H1 (cell line): ENCODE measurements at regions not wholly inside any gene's neighbourhood (a gene's known extent, or its start where the extent isn't known, plus 50 kb on each side); places are given as distances from the start of the nearest gene placed in this dataset.

Experiments used
- CTCF ChIA-PET: fragments of 300-600 bp; sonication (Branson Sonifier 250); formaldehyde crosslinking; loops from one replicate; lab custom pipeline; 2021; ENCODE audit not compliant: partially characterized antibody; lab: Charles Lee
- POLR2A ChIA-PET: fragments of 300-600 bp; sonication (Branson Sonifier 250); formaldehyde crosslinking; loops from one replicate; lab custom pipeline; 2021; ENCODE audit warnings: inconsistent platforms; ENCODE audit not compliant: partially characterized antibody; lab: Charles Lee
- DNase-seq, 2 experiments: peaks; one replicate each; pipeline versions ENCODE4 v3.0.0 to v3.0.0-alpha.2; 2010 to 2022; ENCODE audit warnings: low spot score in 2 of 2, low read depth in 1 of 2, mixed read lengths in 1 of 2
- FAIRE-seq: peaks from 2 replicates; lab custom pipeline; 2011; peaks lifted over from hg19 to GRCh38; lab: Jason Lieb, UNC
- H2AFZ ChIP-seq: 2 replicates; pipeline ENCODE4 v1.8.1; 2012; ENCODE audit warnings: low read length, inconsistent platforms
- H2AK5ac ChIP-seq: 2 replicates; pipeline ENCODE4 v1.6.1; 2013; ENCODE audit warnings: low read depth, low read length
- H2BK120ac ChIP-seq: replicated peaks from 2 replicates; pipeline ENCODE3; 2013; ENCODE audit warnings: low read depth, low read length, inconsistent platforms
- H2BK12ac ChIP-seq: 2 replicates; pipeline ENCODE4 v1.6.1; 2013; ENCODE audit warnings: low read depth, low read length
- H2BK15ac ChIP-seq: 2 replicates; pipeline ENCODE4 v1.6.1; 2013; ENCODE audit warnings: low read length
- H2BK20ac ChIP-seq: 2 replicates; pipeline ENCODE4 v1.6.1; 2013; ENCODE audit warnings: low read length
- H2BK5ac ChIP-seq: 2 replicates; pipeline ENCODE4 v1.6.1; 2013; ENCODE audit warnings: low read depth, low read length
- H3K14ac ChIP-seq: 2 replicates; pipeline ENCODE4 v1.6.1; 2013; ENCODE audit warnings: inconsistent platforms; ENCODE audit not compliant: insufficient read length
- H3K18ac ChIP-seq: 2 replicates; pipeline ENCODE4 v1.6.1; 2013; ENCODE audit warnings: low read length; ENCODE audit errors: extremely low read depth
- H3K23ac ChIP-seq: 2 replicates; pipeline ENCODE4 v1.6.1; 2013; ENCODE audit warnings: inconsistent platforms; ENCODE audit not compliant: insufficient read length
- H3K23me2 ChIP-seq: 2 replicates; pipeline ENCODE4 v1.6.1; 2013; ENCODE audit warnings: low read depth, low read length
- H3K27ac ChIP-seq: 2 replicates; pipeline ENCODE4 v1.6.1; 2011; ENCODE audit warnings: low read depth, low read length, inconsistent platforms
- H3K27me3 ChIP-seq, 4 experiments: replicated peaks in 1 of 4; 1 replicate in 1 of 4; 2 replicates in 3 of 4; pipeline versions ENCODE4 v1.6.1 to v1.8.1; 2011 to 2013; ENCODE audit warnings: low read length in 3 of 4, mild to moderate bottlenecking in 3 of 4, inconsistent platforms in 2 of 4, mixed read lengths in 2 of 4, moderate library complexity in 1 of 4; ENCODE audit not compliant: control insufficient read depth in 3 of 4, insufficient read depth in 3 of 4; ENCODE audit errors: extremely low read depth in 1 of 4
- H3K36me3 ChIP-seq, 4 experiments: 2 replicates each; pipeline versions ENCODE4 v1.6.1 to v1.8.1; 2011 to 2013; ENCODE audit warnings: mild to moderate bottlenecking in 4 of 4, low read length in 3 of 4, moderate library complexity in 2 of 4, control low read depth in 1 of 4, inconsistent platforms in 1 of 4; ENCODE audit not compliant: insufficient read depth in 4 of 4, control insufficient read depth in 2 of 4
- H3K4ac ChIP-seq: replicated peaks from 2 replicates; pipeline ENCODE3; 2013; ENCODE audit warnings: low read length, low read depth, mixed read lengths, inconsistent platforms; ENCODE audit not compliant: insufficient read length
- H3K4me1 ChIP-seq, 4 experiments: replicated peaks in 1 of 4; 1 replicate in 1 of 4; 2 replicates in 3 of 4; pipeline versions ENCODE4 v1.6.1 to v1.8.1; 2011 to 2013; ENCODE audit warnings: low read length in 3 of 4, inconsistent platforms in 2 of 4, mixed read lengths in 1 of 4; ENCODE audit not compliant: insufficient read depth in 4 of 4, control insufficient read depth in 3 of 4
- H3K4me2 ChIP-seq, 2 experiments: 2 replicates each; pipeline versions ENCODE4 v1.6.1 to v1.8.1; 2011 to 2013; ENCODE audit warnings: low read depth in 2 of 2, low read length in 2 of 2, control low read depth in 1 of 2, inconsistent platforms in 1 of 2, mild to moderate bottlenecking in 1 of 2; ENCODE audit not compliant: insufficient read depth in 1 of 2
- H3K4me3 ChIP-seq, 4 experiments: fragments of 200-600, 300-600 bp in 1 of 4; sonication (generic), shearing (Covaris generic), sonication (Bioruptor Twin) in 1 of 4; 2 replicates each; pipeline versions ENCODE4 v1.5.1 to v1.8.1; 2011 to 2016; ENCODE audit warnings: low read length in 4 of 4, low read depth in 3 of 4, control low read depth in 2 of 4, inconsistent platforms in 2 of 4, mild to moderate bottlenecking in 2 of 4, mixed read lengths in 1 of 4, moderate library complexity in 1 of 4; ENCODE audit not compliant: insufficient read depth in 2 of 4; ENCODE audit errors: extremely low read depth in 1 of 4
- H3K56ac ChIP-seq: replicated peaks from 2 replicates; pipeline ENCODE3; 2013; ENCODE audit warnings: low read depth, mild to moderate bottlenecking, mixed read lengths, low read length, inconsistent platforms; ENCODE audit not compliant: insufficient read length
- H3K79me1 ChIP-seq: 2 replicates; pipeline ENCODE4 v1.6.1; 2013; ENCODE audit warnings: low read depth, low read length, control low read depth
- H3K79me2 ChIP-seq, 2 experiments: 2 replicates each; pipeline versions ENCODE4 v1.6.1 to v1.8.1; 2012 to 2013; ENCODE audit warnings: low read length in 2 of 2, mild to moderate bottlenecking in 2 of 2, inconsistent platforms in 1 of 2; ENCODE audit not compliant: insufficient read depth in 2 of 2, control insufficient read depth in 1 of 2
- H3K9ac ChIP-seq, 4 experiments: replicated peaks in 1 of 4; 1 replicate in 1 of 4; 2 replicates in 3 of 4; pipeline versions ENCODE4 v1.6.1 to v1.8.1; 2011 to 2013; ENCODE audit warnings: low read depth in 3 of 4, low read length in 3 of 4, control low read depth in 2 of 4, mild to moderate bottlenecking in 2 of 4, moderate library complexity in 2 of 4, inconsistent platforms in 1 of 4; ENCODE audit errors: extremely low read depth in 1 of 4
- H3K9me3 ChIP-seq, 2 experiments: 2 replicates each; pipeline versions ENCODE4 v1.6.1 to v1.8.1; 2012 to 2013; ENCODE audit warnings: mild to moderate bottlenecking in 2 of 2, moderate library complexity in 2 of 2, control low read depth in 1 of 2, inconsistent platforms in 1 of 2, low read depth in 1 of 2, low read length in 1 of 2, mixed read lengths in 1 of 2; ENCODE audit not compliant: insufficient read depth in 2 of 2
- H4K20me1 ChIP-seq, 2 experiments: replicated peaks in 1 of 2; 2 replicates each; pipeline versions ENCODE3 to v1.8.1; 2011 to 2013; ENCODE audit warnings: inconsistent platforms in 2 of 2, low read length in 2 of 2, mild to moderate bottlenecking in 1 of 2; ENCODE audit not compliant: insufficient read depth in 2 of 2, control insufficient read depth in 1 of 2
- H4K5ac ChIP-seq: 2 replicates; pipeline ENCODE4 v1.6.1; 2013; ENCODE audit warnings: low read length, low read depth, mixed read lengths, inconsistent platforms; ENCODE audit not compliant: insufficient read length
- H4K8ac ChIP-seq: 2 replicates; pipeline ENCODE4 v1.8.0; 2013; ENCODE audit warnings: mild to moderate bottlenecking, moderate library complexity, low read length, inconsistent platforms; ENCODE audit not compliant: insufficient read depth; ENCODE audit errors: extremely low read depth
- H4K91ac ChIP-seq: replicated peaks from 2 replicates; pipeline ENCODE3; 2013; ENCODE audit warnings: low read length, mixed read lengths, inconsistent platforms; ENCODE audit not compliant: insufficient read length
- ASH2L ChIP-seq: fragments of 200-600, 300-600 bp; sonication (generic); IDR thresholded peaks from one replicate; pipeline ENCODE4 v1.7.1; 2017; ENCODE audit warnings: low read length
- CHD1 ChIP-seq: IDR thresholded peaks from 2 replicates; pipeline ENCODE4 v1.6.1; 2012; ENCODE audit warnings: low read depth, low read length, improper control_type of control experiment
- CTBP2 ChIP-seq: IDR thresholded peaks from 2 replicates; pipeline ENCODE4 v1.7.0; 2011; ENCODE audit warnings: borderline replicate concordance, mild to moderate bottlenecking, moderate library complexity, mixed read lengths, low read length; ENCODE audit not compliant: insufficient read depth, insufficient read length
- EP300 ChIP-seq, 2 experiments: IDR thresholded peaks; 1 replicate in 1 of 2; 2 replicates in 1 of 2; pipeline ENCODE4 v1.6.1; 2011 to 2012; ENCODE audit warnings: low read depth in 2 of 2, low read length in 2 of 2, mild to moderate bottlenecking in 2 of 2, borderline replicate concordance in 1 of 2, inconsistent platforms in 1 of 2, moderate library complexity in 1 of 2
- GABPA ChIP-seq: IDR thresholded peaks from 2 replicates; pipeline ENCODE4 v1.6.1; 2011; ENCODE audit warnings: mild to moderate bottlenecking, low read length, moderate library complexity, borderline replicate concordance; ENCODE audit not compliant: insufficient read depth
- KDM4A ChIP-seq: IDR thresholded peaks from one replicate; pipeline ENCODE4 v1.7.1; 2012; ENCODE audit warnings: low read depth, mild to moderate bottlenecking, moderate library complexity, low read length, inconsistent platforms; ENCODE audit not compliant: severe bottlenecking
- MAX ChIP-seq: IDR thresholded peaks from 2 replicates; pipeline ENCODE4 v1.6.1; 2012; ENCODE audit warnings: inconsistent platforms
- WGBS, 2 experiments: shearing (Covaris generic) in 1 of 2; methylation state at CpG; one replicate each; pipeline versions ENCODE4 v1.1.6 to v1.1.7; 2013 to 2015; ENCODE audit warnings: low lambda C conversion rate in 2 of 2, mixed read lengths in 2 of 2, inconsistent platforms in 1 of 2, low coverage in 1 of 2, missing lambda C conversion rate in 1 of 2; ENCODE audit not compliant: insufficient replicate concordance in 2 of 2, insufficient coverage in 1 of 2, insufficient read length in 1 of 2; ENCODE audit errors: extremely low coverage in 1 of 2, missing lambda C conversion rate in 1 of 2; 5-methylcytosine and 5-hydroxymethylcytosine counted together

- 83% methylated on average over 4 of the region's 4 CpGs; no CpG with 5 or more reads in 1 of the 2 experiments for WGBS, 2 experiments
- Histone ChIP-seq H3K27ac (no peak overlapping the region), H3K18ac (no peak overlapping the region), H3K9me3 (no peaks in the 10 kb centered on the region), H4K91ac (no peak overlapping the region), H2AFZ (no peak overlapping the region), H2BK5ac (no peak overlapping the region), H4K8ac (no peak overlapping the region), H3K79me2 (no peaks in the 10 kb centered on the region), H3K23ac (no peak overlapping the region), H4K20me1 (no peaks in the 10 kb centered on the region), H3K4me1 (no peaks in the 10 kb centered on the region), H3K4ac (no peak overlapping the region), H2AK5ac (no peak overlapping the region), H3K9ac (no peak overlapping the region), H3K4me2 (no peak overlapping the region), H3K27me3 (no peaks in the 10 kb centered on the region), H3K4me3 (no peak overlapping the region), H2BK20ac (no peak overlapping the region), H3K36me3 (no peaks in the 10 kb centered on the region), H3K56ac (no peak overlapping the region), H3K23me2 (no peaks in the 10 kb centered on the region; the same call in 1 of the 2 replicates), H4K5ac (no peak overlapping the region), H2BK15ac (no peak overlapping the region), H2BK120ac (no peak overlapping the region), H3K79me1 (no peaks in the 10 kb centered on the region), H3K14ac (no peak overlapping the region), H2BK12ac (no peak overlapping the region)
- no peak for FAIRE-seq
- no peak for TF ChIP-seq CHD1
- TF ChIP-seq EP300 (IDR thresholded peaks at IDR 0.05; ENCODE audit: borderline replicate concordance in 1 of 2, low read depth in 2 of 2, low read length in 2 of 2) = no peak
- TF ChIP-seq GABPA = no peak
- TF ChIP-seq ASH2L = no peak
- TF ChIP-seq KDM4A = no peak
- TF ChIP-seq CTBP2 = no peak
- TF ChIP-seq MAX = no peak
- ChIA-PET CTCF (no interaction called here), POLR2A (no interaction called here)
- DNase-seq = no peak
Observed at GRCh38 chr2:226656367-226656766, 143.3 kb downstream of the IRS1 start.
